ENCODE measurements at regions not wholly inside any gene's neighbourhood (a gene's known extent, or its start where the extent isn't known, plus 50 kb on each side); places are given as distances from the start of the nearest gene placed in this dataset.

GRCh38 chr11:122046438-122046837, 69.6 kb downstream of the BLID start:
- TF ChIP-seq ESRRA (CRISPR knock-in tag; IDR thresholded peaks at IDR 0.05; ENCODE audit: borderline replicate concordance) (no peak), IRF2 (CRISPR knock-in tag; IDR thresholded peaks at IDR 0.05; ENCODE audit: borderline replicate concordance, low read depth) (no peak), ZNF138 (CRISPR knock-in tag; conservative IDR thresholded peaks at IDR 0.05) (no peak), CTCF (IDR thresholded peaks at IDR 0.05) (no peak), ZNF121 (CRISPR knock-in tag; IDR thresholded peaks at IDR 0.05) (no peak), TEAD4 (CRISPR knock-in tag; IDR thresholded peaks at IDR 0.05) (no peak)
- TF ChIP-seq, protein P1, sequence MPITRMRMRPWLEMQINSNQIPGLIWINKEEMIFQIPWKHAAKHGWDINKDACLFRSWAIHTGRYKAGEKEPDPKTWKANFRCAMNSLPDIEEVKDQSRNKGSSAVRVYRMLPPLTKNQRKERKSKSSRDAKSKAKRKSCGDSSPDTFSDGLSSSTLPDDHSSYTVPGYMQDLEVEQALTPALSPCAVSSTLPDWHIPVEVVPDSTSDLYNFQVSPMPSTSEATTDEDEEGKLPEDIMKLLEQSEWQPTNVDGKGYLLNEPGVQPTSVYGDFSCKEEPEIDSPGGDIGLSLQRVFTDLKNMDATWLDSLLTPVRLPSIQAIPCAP (CRISPR knock-in tag; IDR thresholded peaks at IDR 0.05), result no peak
- TF ChIP-seq, protein P2, sequence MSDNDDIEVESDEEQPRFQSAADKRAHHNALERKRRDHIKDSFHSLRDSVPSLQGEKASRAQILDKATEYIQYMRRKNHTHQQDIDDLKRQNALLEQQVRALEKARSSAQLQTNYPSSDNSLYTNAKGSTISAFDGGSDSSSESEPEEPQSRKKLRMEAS (CRISPR knock-in tag; IDR thresholded peaks at IDR 0.05), result no peak
- TF ChIP-seq, protein P3, sequence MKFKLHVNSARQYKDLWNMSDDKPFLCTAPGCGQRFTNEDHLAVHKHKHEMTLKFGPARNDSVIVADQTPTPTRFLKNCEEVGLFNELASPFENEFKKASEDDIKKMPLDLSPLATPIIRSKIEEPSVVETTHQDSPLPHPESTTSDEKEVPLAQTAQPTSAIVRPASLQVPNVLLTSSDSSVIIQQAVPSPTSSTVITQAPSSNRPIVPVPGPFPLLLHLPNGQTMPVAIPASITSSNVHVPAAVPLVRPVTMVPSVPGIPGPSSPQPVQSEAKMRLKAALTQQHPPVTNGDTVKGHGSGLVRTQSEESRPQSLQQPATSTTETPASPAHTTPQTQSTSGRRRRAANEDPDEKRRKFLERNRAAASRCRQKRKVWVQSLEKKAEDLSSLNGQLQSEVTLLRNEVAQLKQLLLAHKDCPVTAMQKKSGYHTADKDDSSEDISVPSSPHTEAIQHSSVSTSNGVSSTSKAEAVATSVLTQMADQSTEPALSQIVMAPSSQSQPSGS (CRISPR knock-in tag; IDR thresholded peaks at IDR 0.05; ENCODE audit: borderline replicate concordance, low read depth), result no peak
